LNCaP clone FGC (cell line): ENCODE measurements at regions not wholly inside any gene's neighbourhood (a gene's known extent, or its start where the extent isn't known, plus 50 kb on each side); places are given as distances from the start of the nearest gene placed in this dataset.

Experiments used
- DNase-seq: peaks from one replicate; pipeline ENCODE4 v3.0.0-alpha.2; 2011; ENCODE audit warnings: low read depth
- H3K4me3 ChIP-seq: 2 replicates; pipeline ENCODE4 v1.5.1; 2011; ENCODE audit warnings: mild to moderate bottlenecking, low read depth, low read length, control low read depth
- TF ChIP-seq, protein P1 (sequence below): IDR thresholded peaks from 2 replicates; pipeline ENCODE4 v1.5.1; 2012; ENCODE audit warnings: mild to moderate bottlenecking; ENCODE audit not compliant: control insufficient read depth, insufficient read depth; ENCODE audit errors: extremely low read depth

GRCh38 chr4:13912966-13913365, 285.4 kb upstream of the BOD1L1 start:
- H3K4me3 ChIP-seq, result no peak overlapping the region
- no peak for DNase-seq
- TF ChIP-seq, protein P1, sequence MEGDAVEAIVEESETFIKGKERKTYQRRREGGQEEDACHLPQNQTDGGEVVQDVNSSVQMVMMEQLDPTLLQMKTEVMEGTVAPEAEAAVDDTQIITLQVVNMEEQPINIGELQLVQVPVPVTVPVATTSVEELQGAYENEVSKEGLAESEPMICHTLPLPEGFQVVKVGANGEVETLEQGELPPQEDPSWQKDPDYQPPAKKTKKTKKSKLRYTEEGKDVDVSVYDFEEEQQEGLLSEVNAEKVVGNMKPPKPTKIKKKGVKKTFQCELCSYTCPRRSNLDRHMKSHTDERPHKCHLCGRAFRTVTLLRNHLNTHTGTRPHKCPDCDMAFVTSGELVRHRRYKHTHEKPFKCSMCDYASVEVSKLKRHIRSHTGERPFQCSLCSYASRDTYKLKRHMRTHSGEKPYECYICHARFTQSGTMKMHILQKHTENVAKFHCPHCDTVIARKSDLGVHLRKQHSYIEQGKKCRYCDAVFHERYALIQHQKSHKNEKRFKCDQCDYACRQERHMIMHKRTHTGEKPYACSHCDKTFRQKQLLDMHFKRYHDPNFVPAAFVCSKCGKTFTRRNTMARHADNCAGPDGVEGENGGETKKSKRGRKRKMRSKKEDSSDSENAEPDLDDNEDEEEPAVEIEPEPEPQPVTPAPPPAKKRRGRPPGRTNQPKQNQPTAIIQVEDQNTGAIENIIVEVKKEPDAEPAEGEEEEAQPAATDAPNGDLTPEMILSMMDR, result no peak

GRCh38 chr4:13917015-13917414, 289.5 kb upstream of the BOD1L1 start:
- no peak for DNase-seq
- TF ChIP-seq, protein P1, result no peak
- no peak overlapping the region for H3K4me3 ChIP-seq

- TF ChIP-seq, protein P1, result no peak
Observed at GRCh38 chr4:13918110-13918509, 290.6 kb upstream of the BOD1L1 start.

GRCh38 chr4:13918991-13919441, 291.5 kb upstream of the BOD1L1 start:
- no peak for DNase-seq
- TF ChIP-seq, protein P1, result no peak
- H3K4me3 ChIP-seq, result no peak overlapping the region

More at GRCh38 chr4:13918110-13918509, 290.6 kb upstream of the BOD1L1 start:
- DNase-seq, result no peak
- H3K4me3 ChIP-seq, result no peak overlapping the region

- TF ChIP-seq, protein P1, result no peak
Observed at GRCh38 chr4:13920111-13920875, 292.8 kb upstream of the BOD1L1 start.

DNA sequence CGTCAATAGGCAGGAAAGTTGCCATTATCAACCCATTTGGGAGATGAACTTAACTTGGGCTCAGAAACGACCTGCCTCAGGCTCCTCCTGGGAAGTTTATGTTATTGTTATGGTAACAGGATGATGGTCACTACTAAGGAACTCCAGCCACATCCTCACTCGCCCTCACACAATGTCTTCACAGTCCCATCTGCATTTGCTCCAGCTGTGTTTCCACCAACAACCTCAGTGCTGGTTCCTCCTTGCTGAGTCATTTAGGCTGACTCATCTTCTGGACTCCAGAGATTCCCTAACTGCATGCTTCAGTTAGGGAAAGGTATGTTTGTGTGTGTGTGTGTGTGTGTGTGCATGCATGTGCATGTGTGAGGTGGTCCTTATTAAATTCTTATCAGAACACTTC, 293.4 kb upstream of the BOD1L1 start:
- DNase-seq, result no peak
- TF ChIP-seq, protein P1, result no peak
- H3K4me3 ChIP-seq, result no peak overlapping the region

More at GRCh38 chr4:13920111-13920875, 292.8 kb upstream of the BOD1L1 start:
- no peak overlapping the region for H3K4me3 ChIP-seq
- no peak for DNase-seq

DNA sequence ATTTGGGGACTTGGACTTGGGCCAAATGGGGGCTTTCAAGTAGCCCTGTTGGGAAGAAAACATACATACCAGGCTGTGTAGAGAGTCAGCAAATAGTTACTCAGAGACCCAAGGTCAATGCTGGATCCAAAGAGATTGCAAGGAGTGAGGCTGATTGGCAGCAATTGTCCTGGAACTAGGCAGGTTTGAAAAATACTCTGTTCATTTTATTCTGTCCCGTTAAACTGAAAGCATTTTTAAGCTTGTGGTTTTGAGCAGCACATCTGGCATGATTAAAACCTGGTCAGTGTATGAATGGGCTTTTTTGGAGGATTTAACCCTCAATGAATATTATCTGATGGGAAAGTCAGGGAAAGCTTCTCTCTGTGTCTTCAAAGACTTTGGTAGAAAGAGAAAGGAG, 294.3 kb upstream of the BOD1L1 start:
- DNase-seq, result no peak
- TF ChIP-seq, protein P1, result no peak
- no peak overlapping the region for H3K4me3 ChIP-seq
